ENCODE measurements at regions not wholly inside any gene's neighbourhood (a gene's known extent, or its start where the extent isn't known, plus 50 kb on each side); places are given as distances from the start of the nearest gene placed in this dataset.

DNA sequence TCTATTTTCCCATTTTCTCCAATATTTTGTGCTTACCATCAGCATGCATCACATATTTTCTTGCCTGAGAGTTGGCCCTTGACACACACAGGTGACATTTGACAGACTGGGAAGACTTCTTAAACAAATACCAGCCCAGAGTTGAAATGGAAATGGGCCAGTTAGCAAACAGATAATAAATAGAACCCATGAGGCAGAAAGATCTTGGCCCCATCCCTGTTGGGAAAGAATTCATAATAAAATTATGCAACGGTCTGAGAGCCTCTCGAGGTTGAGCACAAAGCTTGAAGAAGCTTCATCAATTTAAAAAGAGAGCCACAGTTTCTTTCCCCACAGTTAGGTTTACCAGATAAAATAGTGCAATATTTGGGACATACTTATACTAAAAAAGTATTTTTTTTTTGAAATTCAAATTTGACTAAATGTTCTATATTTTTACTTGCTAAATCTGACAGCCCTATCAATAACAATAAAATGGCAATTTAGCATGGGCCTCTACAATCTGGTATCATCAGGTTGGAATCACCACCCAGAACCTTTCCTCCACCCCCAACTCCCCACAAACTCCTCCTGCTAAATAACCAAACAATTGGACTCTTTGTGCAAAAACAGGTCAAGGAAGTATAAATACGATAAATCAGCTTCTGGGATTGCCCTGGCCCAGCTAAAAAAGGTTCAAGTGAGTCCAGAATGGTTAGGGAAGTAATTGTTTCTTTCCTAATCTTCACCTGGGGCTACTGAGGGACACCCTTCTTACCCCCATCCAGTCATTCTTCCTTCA, 129.8 kb downstream of the CD164 start:
- no peak for ATAC-seq
- ChIA-PET CTCF (ENCODE audit: low intra/inter-chr PET ratio) (no interaction called here), POLR2A (interaction anchor here (1.4 kb wide), 1 partner anchor 11 kb away, joined by 3 read pairs; no protein-coding TSS in a partner anchor)
- no peak for FAIRE-seq
- Histone ChIP-seq H3K27ac (ENCODE audit: extremely low read depth, low read depth, low read length) (no peak overlapping the region), H3K4me1 (replicated peaks in 1 of 2; ENCODE audit: control insufficient read depth in 2 of 2, insufficient read depth in 2 of 2, low read length in 2 of 2) (0 out of 5 replicates have a peak, but pooled peaks cover under 1 to 3% of the 10 kb centered on the region in 2 experiments), H3K36me3 (ENCODE audit: control insufficient read depth, insufficient read depth, low read length) (no peaks in the 10 kb centered on the region), H3K79me2 (ENCODE audit: control insufficient read depth, insufficient read depth, low read length) (no peaks in the 10 kb centered on the region), H2AFZ (ENCODE audit: low read depth, low read length) (peak overlapping the region; percentile 46), H3K9me1 (ENCODE audit: control insufficient read depth, insufficient read depth, low read length) (no peaks in the 10 kb centered on the region), H3K4me2 (ENCODE audit: insufficient read depth, low read length) (no peak overlapping the region), H3K9ac (ENCODE audit: insufficient read depth in 1 of 2, low read depth in 2 of 2, low read length in 2 of 2) (no peak overlapping the region), H3K4me3 (no peak overlapping the region), H3K27me3 (ENCODE audit: control insufficient read depth in 2 of 2, insufficient read depth in 2 of 2, low read length in 2 of 2) (no peaks in the 10 kb centered on the region), H4K20me1 (replicated peaks; ENCODE audit: control insufficient read depth, insufficient read depth, low read length) (no peaks in the 10 kb centered on the region), H3K9me3 (replicated peaks; ENCODE audit: control insufficient read depth, insufficient read depth, low read depth, low read length) (no peaks in the 10 kb centered on the region)
- intact Hi-C loops (cut with micrococcal nuclease) (no loop called here), in situ Hi-C loops (cut with MboI) (no loop called here)
- no peak for DNase-seq (ENCODE audit: extremely low read depth in 1 of 4, low spot score in 3 of 4)
- WGBS (ENCODE audit: insufficient coverage, low coverage, missing lambda C conversion rate), result 40% methylated on average over 3 of the region's 3 CpGs
- BruUV-seq (replicated peaks), result no TSS peak
- no peak for TF ChIP-seq FOXA1 (IDR thresholded peaks at IDR 0.05; ENCODE audit: borderline replicate concordance)
- TF ChIP-seq, protein P1, sequence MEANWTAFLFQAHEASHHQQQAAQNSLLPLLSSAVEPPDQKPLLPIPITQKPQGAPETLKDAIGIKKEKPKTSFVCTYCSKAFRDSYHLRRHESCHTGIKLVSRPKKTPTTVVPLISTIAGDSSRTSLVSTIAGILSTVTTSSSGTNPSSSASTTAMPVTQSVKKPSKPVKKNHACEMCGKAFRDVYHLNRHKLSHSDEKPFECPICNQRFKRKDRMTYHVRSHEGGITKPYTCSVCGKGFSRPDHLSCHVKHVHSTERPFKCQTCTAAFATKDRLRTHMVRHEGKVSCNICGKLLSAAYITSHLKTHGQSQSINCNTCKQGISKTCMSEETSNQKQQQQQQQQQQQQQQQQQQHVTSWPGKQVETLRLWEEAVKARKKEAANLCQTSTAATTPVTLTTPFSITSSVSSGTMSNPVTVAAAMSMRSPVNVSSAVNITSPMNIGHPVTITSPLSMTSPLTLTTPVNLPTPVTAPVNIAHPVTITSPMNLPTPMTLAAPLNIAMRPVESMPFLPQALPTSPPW (CRISPR knock-in tag; IDR thresholded peaks at IDR 0.05), result no peak
- TF ChIP-seq FOXK1 (CRISPR knock-in tag; IDR thresholded peaks at IDR 0.05; ENCODE audit: borderline replicate concordance), result no peak
- TF ChIP-seq IRF2 (CRISPR knock-in tag; IDR thresholded peaks at IDR 0.05), result no peak
- no peak for TF ChIP-seq TAF7 (tag; IDR thresholded peaks at IDR 0.05)
- TF ChIP-seq, protein P2, sequence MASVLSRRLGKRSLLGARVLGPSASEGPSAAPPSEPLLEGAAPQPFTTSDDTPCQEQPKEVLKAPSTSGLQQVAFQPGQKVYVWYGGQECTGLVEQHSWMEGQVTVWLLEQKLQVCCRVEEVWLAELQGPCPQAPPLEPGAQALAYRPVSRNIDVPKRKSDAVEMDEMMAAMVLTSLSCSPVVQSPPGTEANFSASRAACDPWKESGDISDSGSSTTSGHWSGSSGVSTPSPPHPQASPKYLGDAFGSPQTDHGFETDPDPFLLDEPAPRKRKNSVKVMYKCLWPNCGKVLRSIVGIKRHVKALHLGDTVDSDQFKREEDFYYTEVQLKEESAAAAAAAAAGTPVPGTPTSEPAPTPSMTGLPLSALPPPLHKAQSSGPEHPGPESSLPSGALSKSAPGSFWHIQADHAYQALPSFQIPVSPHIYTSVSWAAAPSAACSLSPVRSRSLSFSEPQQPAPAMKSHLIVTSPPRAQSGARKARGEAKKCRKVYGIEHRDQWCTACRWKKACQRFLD (CRISPR knock-in tag; IDR thresholded peaks at IDR 0.05), result no peak
- TF ChIP-seq, protein P3, sequence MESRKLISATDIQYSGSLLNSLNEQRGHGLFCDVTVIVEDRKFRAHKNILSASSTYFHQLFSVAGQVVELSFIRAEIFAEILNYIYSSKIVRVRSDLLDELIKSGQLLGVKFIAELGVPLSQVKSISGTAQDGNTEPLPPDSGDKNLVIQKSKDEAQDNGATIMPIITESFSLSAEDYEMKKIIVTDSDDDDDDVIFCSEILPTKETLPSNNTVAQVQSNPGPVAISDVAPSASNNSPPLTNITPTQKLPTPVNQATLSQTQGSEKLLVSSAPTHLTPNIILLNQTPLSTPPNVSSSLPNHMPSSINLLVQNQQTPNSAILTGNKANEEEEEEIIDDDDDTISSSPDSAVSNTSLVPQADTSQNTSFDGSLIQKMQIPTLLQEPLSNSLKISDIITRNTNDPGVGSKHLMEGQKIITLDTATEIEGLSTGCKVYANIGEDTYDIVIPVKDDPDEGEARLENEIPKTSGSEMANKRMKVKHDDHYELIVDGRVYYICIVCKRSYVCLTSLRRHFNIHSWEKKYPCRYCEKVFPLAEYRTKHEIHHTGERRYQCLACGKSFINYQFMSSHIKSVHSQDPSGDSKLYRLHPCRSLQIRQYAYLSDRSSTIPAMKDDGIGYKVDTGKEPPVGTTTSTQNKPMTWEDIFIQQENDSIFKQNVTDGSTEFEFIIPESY (CRISPR knock-in tag; IDR thresholded peaks at IDR 0.05), result no peak
- no peak for TF ChIP-seq TCF3 (CRISPR knock-in tag; IDR thresholded peaks at IDR 0.05)
- TF ChIP-seq SMARCE1 (IDR thresholded peaks at IDR 0.05), result no peak
- TF ChIP-seq ZNF274 (IDR thresholded peaks at IDR 0.05; ENCODE audit: borderline replicate concordance, low read depth, low read length), result no peak
- TF ChIP-seq NBN (IDR thresholded peaks at IDR 0.05; ENCODE audit: low read depth), result no peak
- TF ChIP-seq PHTF2 (CRISPR knock-in tag; IDR thresholded peaks at IDR 0.05), result no peak
- TF ChIP-seq NR4A1 (CRISPR knock-in tag; IDR thresholded peaks at IDR 0.05), result no peak
- TF ChIP-seq NR4A1 (tag; IDR thresholded peaks at IDR 0.05), result no peak
- TF ChIP-seq, protein P4, sequence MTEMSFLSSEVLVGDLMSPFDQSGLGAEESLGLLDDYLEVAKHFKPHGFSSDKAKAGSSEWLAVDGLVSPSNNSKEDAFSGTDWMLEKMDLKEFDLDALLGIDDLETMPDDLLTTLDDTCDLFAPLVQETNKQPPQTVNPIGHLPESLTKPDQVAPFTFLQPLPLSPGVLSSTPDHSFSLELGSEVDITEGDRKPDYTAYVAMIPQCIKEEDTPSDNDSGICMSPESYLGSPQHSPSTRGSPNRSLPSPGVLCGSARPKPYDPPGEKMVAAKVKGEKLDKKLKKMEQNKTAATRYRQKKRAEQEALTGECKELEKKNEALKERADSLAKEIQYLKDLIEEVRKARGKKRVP (CRISPR knock-in tag; IDR thresholded peaks at IDR 0.05), result no peak
- no peak for TF ChIP-seq TBL1XR1 (IDR thresholded peaks at IDR 0.05; ENCODE audit: low read length in 2 of 2)

All from K562 (cell line).